ENCODE measurements at regions not wholly inside any gene's neighbourhood (a gene's known extent, or its start where the extent isn't known, plus 50 kb on each side); places are given as distances from the start of the nearest gene placed in this dataset.

DNA sequence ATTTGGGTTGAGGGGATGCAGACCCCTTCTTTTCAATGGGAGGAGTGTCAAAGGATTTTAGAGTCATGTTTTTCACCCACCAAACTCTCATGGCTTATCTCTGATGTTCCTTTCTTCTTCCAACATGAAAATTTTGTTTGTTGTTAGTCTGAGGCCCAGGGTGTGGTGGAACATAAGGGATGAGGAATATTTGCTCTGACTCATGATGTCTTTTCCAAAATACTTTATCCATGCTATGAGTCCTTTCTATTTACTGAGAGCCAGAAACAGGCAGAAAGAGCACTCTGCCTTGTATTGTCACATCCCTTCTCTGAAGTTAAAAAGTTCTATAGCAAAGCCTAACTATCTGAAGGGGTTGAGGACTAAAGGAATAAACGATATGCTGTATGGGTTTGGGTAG, 61.6 kb upstream of the GYPA start:
- H3K4me1 ChIP-seq (ENCODE audit: control insufficient read depth in 2 of 2, insufficient read depth in 2 of 2, low read length in 2 of 2): no peaks in the 10 kb centered on the region
- no peak overlapping the region for H3K9ac ChIP-seq (ENCODE audit: low read depth in 1 of 2, low read length in 2 of 2)

DNA sequence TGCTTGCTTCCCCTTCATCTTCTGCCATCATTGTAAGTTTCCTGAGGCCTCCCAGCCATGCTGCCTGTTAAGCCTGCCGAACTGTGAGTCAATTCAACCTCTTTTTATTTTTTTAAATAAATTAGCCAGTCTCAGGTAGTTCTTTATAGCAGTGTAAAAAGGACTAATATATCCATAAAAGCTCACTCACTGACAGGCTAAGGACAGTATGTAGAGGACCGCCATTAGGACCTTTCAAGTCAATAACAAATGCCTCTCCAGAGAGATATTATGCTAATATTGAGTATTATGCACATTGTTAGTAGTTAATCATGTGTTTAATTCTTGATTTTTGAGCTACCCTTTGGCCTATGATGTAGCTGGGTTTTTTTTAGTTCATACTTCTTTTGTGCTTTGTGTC, 62.6 kb upstream of the GYPA start:
- H3K36me3 ChIP-seq (ENCODE audit: control insufficient read depth in 2 of 2, insufficient read depth in 2 of 2, low read length in 2 of 2): no peaks in the 10 kb centered on the region
- H3K27me3 ChIP-seq (ENCODE audit: control insufficient read depth in 2 of 2, insufficient read depth in 2 of 2, low read length in 2 of 2): no peaks in the 10 kb centered on the region
- H3K9ac ChIP-seq (ENCODE audit: low read depth in 1 of 2, low read length in 2 of 2): no peak overlapping the region
- no peak overlapping the region for H3K4me3 ChIP-seq (ENCODE audit: low read length in 2 of 2)
- no peak overlapping the region for H3K27ac ChIP-seq (ENCODE audit: low read depth in 2 of 2, low read length in 2 of 2)
- H3K9me3 ChIP-seq (ENCODE audit: control insufficient read depth in 2 of 2, low read length in 2 of 2): no peaks in the 10 kb centered on the region
- H3K4me1 ChIP-seq (ENCODE audit: control insufficient read depth in 2 of 2, insufficient read depth in 2 of 2, low read length in 2 of 2): no peaks in the 10 kb centered on the region

More for the DNA sequence above, 61.6 kb upstream of the GYPA start:
- no peaks in the 10 kb centered on the region for H3K9me3 ChIP-seq (ENCODE audit: control insufficient read depth in 2 of 2, low read length in 2 of 2)
- H3K36me3 ChIP-seq (ENCODE audit: control insufficient read depth in 2 of 2, insufficient read depth in 2 of 2, low read length in 2 of 2): no peaks in the 10 kb centered on the region
- H3K27me3 ChIP-seq (ENCODE audit: control insufficient read depth in 2 of 2, insufficient read depth in 2 of 2, low read length in 2 of 2): no peaks in the 10 kb centered on the region
- no peak overlapping the region for H3K4me3 ChIP-seq (ENCODE audit: low read length in 2 of 2)
- H3K27ac ChIP-seq (ENCODE audit: low read depth in 2 of 2, low read length in 2 of 2): no peak overlapping the region

DNA sequence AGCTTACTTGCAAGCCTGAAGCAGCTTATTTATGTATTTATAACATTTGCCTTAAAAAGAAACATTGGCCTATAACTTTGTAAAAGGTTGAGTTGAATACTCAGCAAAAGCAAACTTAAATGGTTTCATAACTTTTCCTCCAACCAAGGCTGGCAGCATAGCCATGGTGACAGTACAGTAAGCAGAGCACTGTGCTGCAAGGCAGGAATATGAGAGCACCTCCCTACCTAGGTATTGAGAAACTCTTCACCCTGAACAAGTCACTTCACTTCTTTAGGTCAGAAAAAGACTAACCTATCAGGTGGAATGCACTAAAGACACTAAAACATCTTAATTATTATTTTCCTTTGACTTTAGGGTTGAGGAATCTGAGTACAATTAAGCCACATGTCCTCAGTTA, 63.9 kb upstream of the GYPA start:
- Histone ChIP-seq H3K4me3 (ENCODE audit: low read length in 2 of 2) (no peak overlapping the region), H3K9ac (ENCODE audit: low read depth in 1 of 2, low read length in 2 of 2) (no peak overlapping the region), H3K9me3 (ENCODE audit: control insufficient read depth in 2 of 2, low read length in 2 of 2) (no peaks in the 10 kb centered on the region), H3K4me1 (ENCODE audit: control insufficient read depth in 2 of 2, insufficient read depth in 2 of 2, low read length in 2 of 2) (no peaks in the 10 kb centered on the region), H3K27me3 (ENCODE audit: control insufficient read depth in 2 of 2, insufficient read depth in 2 of 2, low read length in 2 of 2) (no peaks in the 10 kb centered on the region), H3K27ac (ENCODE audit: low read depth in 2 of 2, low read length in 2 of 2) (no peak overlapping the region), H3K36me3 (ENCODE audit: control insufficient read depth in 2 of 2, insufficient read depth in 2 of 2, low read length in 2 of 2) (no peaks in the 10 kb centered on the region)

DNA sequence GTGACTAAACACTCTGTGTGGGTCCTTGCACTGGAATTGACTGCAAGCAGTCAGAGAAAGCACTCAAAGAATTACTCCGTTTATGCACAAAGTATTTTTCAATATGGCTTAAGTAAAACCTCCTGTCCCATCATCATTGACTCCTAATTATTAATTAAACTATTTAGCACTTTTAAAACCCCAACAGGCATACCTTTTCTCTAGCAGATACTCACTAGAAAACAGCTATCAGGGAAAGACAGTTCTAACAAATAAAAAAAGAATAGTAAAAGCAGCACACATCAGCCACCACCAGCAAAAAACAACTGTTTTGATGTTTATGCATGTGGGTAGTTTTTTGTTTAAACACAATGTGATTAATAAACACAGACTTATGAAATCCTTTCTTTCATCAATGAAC, 66.2 kb upstream of the GYPA start:
- no peaks in the 10 kb centered on the region for H3K27me3 ChIP-seq (ENCODE audit: control insufficient read depth in 2 of 2, insufficient read depth in 2 of 2, low read length in 2 of 2)
- no peaks in the 10 kb centered on the region for H3K4me1 ChIP-seq (ENCODE audit: control insufficient read depth in 2 of 2, insufficient read depth in 2 of 2, low read length in 2 of 2)
- H3K9ac ChIP-seq (ENCODE audit: low read depth in 1 of 2, low read length in 2 of 2): no peak overlapping the region
- no peaks in the 10 kb centered on the region for H3K9me3 ChIP-seq (ENCODE audit: control insufficient read depth in 2 of 2, low read length in 2 of 2)
- H3K27ac ChIP-seq (ENCODE audit: low read depth in 2 of 2, low read length in 2 of 2): no peak overlapping the region
- H3K36me3 ChIP-seq (ENCODE audit: control insufficient read depth in 2 of 2, insufficient read depth in 2 of 2, low read length in 2 of 2): no peaks in the 10 kb centered on the region
- no peak overlapping the region for H3K4me3 ChIP-seq (ENCODE audit: low read length in 2 of 2)

DNA sequence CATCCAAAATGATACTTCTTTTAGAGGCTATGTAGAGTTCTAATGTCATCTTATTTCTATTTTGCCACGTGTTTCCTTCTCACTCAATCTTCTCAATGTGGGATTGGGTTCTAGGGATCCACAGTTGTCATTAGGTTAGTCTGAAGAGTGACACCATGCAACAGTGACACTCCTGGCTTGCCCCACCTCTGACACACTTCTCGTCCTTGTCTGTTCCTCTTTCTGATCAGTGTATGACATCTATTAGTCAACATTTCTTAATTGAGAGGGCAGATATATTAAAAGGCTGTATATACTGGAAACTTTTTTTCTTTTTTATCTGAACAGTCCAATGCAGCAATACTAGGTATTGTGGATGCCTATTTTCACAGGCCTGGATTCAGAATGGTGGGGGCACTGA, 67.6 kb upstream of the GYPA start:
- Histone ChIP-seq H3K9me3 (ENCODE audit: control insufficient read depth in 2 of 2, low read length in 2 of 2) (no peaks in the 10 kb centered on the region), H3K4me1 (ENCODE audit: control insufficient read depth in 2 of 2, insufficient read depth in 2 of 2, low read length in 2 of 2) (no peaks in the 10 kb centered on the region), H3K4me3 (ENCODE audit: low read length in 2 of 2) (no peak overlapping the region), H3K9ac (ENCODE audit: low read depth in 1 of 2, low read length in 2 of 2) (no peak overlapping the region), H3K36me3 (ENCODE audit: control insufficient read depth in 2 of 2, insufficient read depth in 2 of 2, low read length in 2 of 2) (no peaks in the 10 kb centered on the region), H3K27me3 (ENCODE audit: control insufficient read depth in 2 of 2, insufficient read depth in 2 of 2, low read length in 2 of 2) (no peaks in the 10 kb centered on the region), H3K27ac (ENCODE audit: low read depth in 2 of 2, low read length in 2 of 2) (no peak overlapping the region)

DNA sequence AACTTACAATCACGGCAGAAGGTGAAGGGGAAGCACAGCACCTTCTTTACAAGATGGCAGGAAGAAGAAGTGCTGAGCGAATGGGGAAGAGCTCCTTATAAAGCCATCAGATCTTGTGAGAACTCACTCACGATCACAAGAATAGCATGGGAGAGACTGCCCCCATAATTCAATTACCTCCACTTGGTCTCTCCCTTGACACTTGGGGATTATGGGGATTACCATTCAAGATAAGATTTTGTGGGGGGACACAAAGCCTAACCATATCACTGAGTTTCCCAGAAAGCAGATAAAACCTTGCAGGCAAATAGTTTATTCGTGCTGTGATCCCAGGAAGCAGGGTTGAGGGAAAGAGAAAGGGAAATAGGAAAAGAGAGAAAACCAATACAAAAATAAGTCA, 69.0 kb upstream of the GYPA start:
- no peaks in the 10 kb centered on the region for H3K27me3 ChIP-seq (ENCODE audit: control insufficient read depth in 2 of 2, insufficient read depth in 2 of 2, low read length in 2 of 2)
- H3K36me3 ChIP-seq (ENCODE audit: control insufficient read depth in 2 of 2, insufficient read depth in 2 of 2, low read length in 2 of 2): no peaks in the 10 kb centered on the region
- no peak overlapping the region for H3K9ac ChIP-seq (ENCODE audit: low read depth in 1 of 2, low read length in 2 of 2)
- H3K4me3 ChIP-seq (ENCODE audit: low read length in 2 of 2): no peak overlapping the region
- H3K4me1 ChIP-seq (ENCODE audit: control insufficient read depth in 2 of 2, insufficient read depth in 2 of 2, low read length in 2 of 2): no peaks in the 10 kb centered on the region
- H3K27ac ChIP-seq (ENCODE audit: low read depth in 2 of 2, low read length in 2 of 2): no peak overlapping the region
- H3K9me3 ChIP-seq (ENCODE audit: control insufficient read depth in 2 of 2, low read length in 2 of 2): no peaks in the 10 kb centered on the region

DNA sequence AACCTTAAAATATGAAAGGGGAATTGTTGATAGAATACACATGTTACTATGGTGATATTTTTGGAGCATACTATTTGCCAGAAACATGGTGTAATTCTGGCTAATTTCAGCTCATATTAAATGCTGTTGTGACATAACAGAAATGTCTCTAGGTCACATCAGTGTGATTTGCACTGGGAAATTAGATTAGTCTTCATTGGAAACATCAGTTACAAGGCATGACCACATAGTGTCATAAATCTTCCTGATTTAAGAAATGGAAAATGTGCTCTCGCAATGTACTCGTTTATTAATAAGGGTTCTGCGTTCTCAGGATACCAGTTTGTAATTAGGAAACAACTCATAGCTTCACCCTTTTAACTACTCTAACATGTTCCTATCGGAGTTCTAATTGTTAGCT, 72.9 kb upstream of the GYPA start:
- no peak overlapping the region for H3K4me3 ChIP-seq (ENCODE audit: low read length in 2 of 2)
- no peaks in the 10 kb centered on the region for H3K27me3 ChIP-seq (ENCODE audit: control insufficient read depth in 2 of 2, insufficient read depth in 2 of 2, low read length in 2 of 2)
- no peaks in the 10 kb centered on the region for H3K36me3 ChIP-seq (ENCODE audit: control insufficient read depth in 2 of 2, insufficient read depth in 2 of 2, low read length in 2 of 2)
- no peaks in the 10 kb centered on the region for H3K4me1 ChIP-seq (ENCODE audit: control insufficient read depth in 2 of 2, insufficient read depth in 2 of 2, low read length in 2 of 2)
- H3K27ac ChIP-seq (ENCODE audit: low read depth in 2 of 2, low read length in 2 of 2): no peak overlapping the region
- H3K9ac ChIP-seq (ENCODE audit: low read depth in 1 of 2, low read length in 2 of 2): no peak overlapping the region
- H3K9me3 ChIP-seq (ENCODE audit: control insufficient read depth in 2 of 2, low read length in 2 of 2): no peaks in the 10 kb centered on the region

DNA sequence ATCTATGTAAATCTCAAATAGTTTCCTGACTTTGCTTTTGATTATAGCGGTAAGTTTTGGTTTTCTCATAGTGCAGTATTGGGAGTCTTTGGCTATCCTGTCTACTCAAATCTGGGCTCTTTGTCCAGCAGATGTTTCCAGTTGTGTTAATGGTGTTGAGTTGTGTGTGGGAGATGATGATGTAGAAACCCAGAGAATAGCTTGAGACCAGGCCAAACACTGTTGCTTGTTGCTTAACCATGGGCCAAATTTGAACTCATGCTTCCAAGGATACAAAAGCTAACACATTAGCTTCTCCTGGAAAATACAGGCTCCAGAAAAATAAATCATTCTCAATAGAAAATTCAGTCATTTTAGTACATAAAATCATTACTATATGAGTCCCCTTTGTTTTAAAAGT, 82.6 kb upstream of the GYPA start:
- Histone ChIP-seq H3K36me3 (ENCODE audit: control insufficient read depth in 2 of 2, insufficient read depth in 2 of 2, low read length in 2 of 2) (no peaks in the 10 kb centered on the region), H3K4me1 (ENCODE audit: control insufficient read depth in 2 of 2, insufficient read depth in 2 of 2, low read length in 2 of 2) (no peaks in the 10 kb centered on the region), H3K9ac (ENCODE audit: low read depth in 1 of 2, low read length in 2 of 2) (no peak overlapping the region), H3K27me3 (ENCODE audit: control insufficient read depth in 2 of 2, insufficient read depth in 2 of 2, low read length in 2 of 2) (no peaks in the 10 kb centered on the region), H3K4me3 (ENCODE audit: low read length in 2 of 2) (no peak overlapping the region), H3K9me3 (ENCODE audit: control insufficient read depth in 2 of 2, low read length in 2 of 2) (no peaks in the 10 kb centered on the region), H3K27ac (ENCODE audit: low read depth in 2 of 2, low read length in 2 of 2) (no peak overlapping the region)

DNA sequence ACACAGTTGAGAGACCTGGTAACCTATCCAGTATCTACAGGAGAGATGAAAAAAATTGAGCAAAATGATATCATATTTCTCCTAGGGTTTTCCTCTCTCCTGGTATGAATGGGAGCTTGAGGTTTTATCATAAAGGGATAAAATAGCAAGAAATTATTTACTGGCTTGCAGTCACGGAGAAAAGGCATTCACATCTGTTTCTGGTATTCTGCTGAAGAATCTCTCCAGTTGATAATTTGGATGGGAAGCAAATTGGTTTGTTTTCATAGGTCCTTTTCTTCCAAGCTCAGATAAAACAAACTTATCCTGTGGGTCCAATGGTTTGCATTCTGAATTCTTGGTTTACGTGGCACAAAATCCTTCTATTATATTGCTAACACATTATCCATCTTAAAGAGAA, 83.1 kb upstream of the GYPA start:
- Histone ChIP-seq H3K36me3 (ENCODE audit: control insufficient read depth in 2 of 2, insufficient read depth in 2 of 2, low read length in 2 of 2) (no peaks in the 10 kb centered on the region), H3K9ac (ENCODE audit: low read depth in 1 of 2, low read length in 2 of 2) (no peak overlapping the region), H3K9me3 (ENCODE audit: control insufficient read depth in 2 of 2, low read length in 2 of 2) (no peaks in the 10 kb centered on the region), H3K27ac (ENCODE audit: low read depth in 2 of 2, low read length in 2 of 2) (no peak overlapping the region), H3K4me3 (ENCODE audit: low read length in 2 of 2) (no peak overlapping the region), H3K27me3 (ENCODE audit: control insufficient read depth in 2 of 2, insufficient read depth in 2 of 2, low read length in 2 of 2) (no peaks in the 10 kb centered on the region), H3K4me1 (ENCODE audit: control insufficient read depth in 2 of 2, insufficient read depth in 2 of 2, low read length in 2 of 2) (no peaks in the 10 kb centered on the region)

DNA sequence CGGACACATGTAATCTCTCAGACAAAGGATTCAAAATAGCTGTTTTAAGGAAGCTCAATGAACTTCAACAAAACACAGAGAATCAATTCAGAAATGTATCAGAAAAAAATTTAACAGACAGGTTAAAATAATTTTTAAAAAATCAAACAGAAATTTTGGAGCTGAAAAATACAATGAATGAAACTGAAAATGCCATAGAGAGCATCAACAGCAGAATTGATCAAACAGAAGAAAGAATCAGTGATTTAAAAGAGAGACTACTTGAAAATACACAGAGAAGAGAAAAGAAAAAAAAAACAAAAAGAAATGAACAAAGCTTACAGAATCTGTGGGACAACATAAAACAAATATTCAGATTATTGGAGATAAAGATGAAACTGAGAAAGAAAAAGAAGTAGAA, 118.8 kb upstream of the GYPA start:
- Histone ChIP-seq H3K36me3 (ENCODE audit: control insufficient read depth in 2 of 2, insufficient read depth in 2 of 2, low read length in 2 of 2) (no peaks in the 10 kb centered on the region), H3K27ac (ENCODE audit: low read depth in 2 of 2, low read length in 2 of 2) (no peak overlapping the region), H3K27me3 (ENCODE audit: control insufficient read depth in 2 of 2, insufficient read depth in 2 of 2, low read length in 2 of 2) (no peaks in the 10 kb centered on the region), H3K4me3 (ENCODE audit: low read length in 2 of 2) (no peak overlapping the region), H3K4me1 (ENCODE audit: control insufficient read depth in 2 of 2, insufficient read depth in 2 of 2, low read length in 2 of 2) (no peaks in the 10 kb centered on the region), H3K9ac (ENCODE audit: low read depth in 1 of 2, low read length in 2 of 2) (no peak overlapping the region), H3K9me3 (ENCODE audit: control insufficient read depth in 2 of 2, low read length in 2 of 2) (no peaks in the 10 kb centered on the region)

DNA sequence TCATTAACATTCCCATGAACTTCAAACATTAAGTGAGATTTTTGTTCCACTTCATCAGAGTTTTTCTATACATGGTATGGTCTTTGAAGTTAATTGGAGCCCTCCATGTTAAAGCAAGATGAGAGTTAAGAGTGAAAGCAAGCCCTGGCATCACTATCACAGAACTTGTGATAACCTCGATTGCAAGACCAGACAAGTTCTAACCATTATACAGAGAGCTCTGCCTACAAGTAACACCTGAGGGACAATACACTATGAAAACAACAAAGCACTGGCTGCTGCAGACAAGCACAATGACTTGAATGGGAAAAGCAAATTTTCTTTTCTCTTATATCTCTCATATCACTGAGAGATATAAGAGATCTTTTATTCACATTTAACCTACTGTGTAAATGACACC, 126.6 kb upstream of the GYPA start:
- no peaks in the 10 kb centered on the region for H3K9me3 ChIP-seq (ENCODE audit: control insufficient read depth in 2 of 2, low read length in 2 of 2)
- no peaks in the 10 kb centered on the region for H3K4me1 ChIP-seq (ENCODE audit: control insufficient read depth in 2 of 2, insufficient read depth in 2 of 2, low read length in 2 of 2)
- H3K4me3 ChIP-seq (ENCODE audit: low read length in 2 of 2): no peak overlapping the region
- H3K27me3 ChIP-seq (ENCODE audit: control insufficient read depth in 2 of 2, insufficient read depth in 2 of 2, low read length in 2 of 2): no peaks in the 10 kb centered on the region
- H3K27ac ChIP-seq (ENCODE audit: low read depth in 2 of 2, low read length in 2 of 2): no peak overlapping the region
- no peak overlapping the region for H3K9ac ChIP-seq (ENCODE audit: low read depth in 1 of 2, low read length in 2 of 2)
- H3K36me3 ChIP-seq (ENCODE audit: control insufficient read depth in 2 of 2, insufficient read depth in 2 of 2, low read length in 2 of 2): no peaks in the 10 kb centered on the region
